ENCODE measurements at regions not wholly inside any gene's neighbourhood (a gene's known extent, or its start where the extent isn't known, plus 50 kb on each side); places are given as distances from the start of the nearest gene placed in this dataset.

- Histone ChIP-seq H3K27ac (ENCODE audit: low read depth, low read length, severe bottlenecking) (no peak overlapping the region), H3K4me3 (ENCODE audit: extremely low read depth, insufficient read depth, low read length, poor library complexity, severe bottlenecking) (no peak overlapping the region), H3K9me3 (ENCODE audit: control insufficient read depth, low read length) (no peaks in the 10 kb centered on the region), H3K4me1 (ENCODE audit: control insufficient read depth, insufficient read depth, low read length, poor library complexity, severe bottlenecking) (no peaks in the 10 kb centered on the region), H3K36me3 (ENCODE audit: control insufficient read depth, insufficient read depth, low read length) (no peaks in the 10 kb centered on the region)
- WGBS, 2 experiments (ENCODE audit: insufficient coverage in 2 of 2): no CpG with 5 or more reads among the region's 3 CpGs
Observed at GRCh38 chr4:130186931-130187330, 1091.0 kb downstream of the C4orf33 start.

GRCh38 chr4:130187587-130187986, 1091.6 kb downstream of the C4orf33 start:
- Histone ChIP-seq H3K36me3 (ENCODE audit: control insufficient read depth, insufficient read depth, low read length) (no peaks in the 10 kb centered on the region), H3K4me1 (ENCODE audit: control insufficient read depth, insufficient read depth, low read length, poor library complexity, severe bottlenecking) (no peaks in the 10 kb centered on the region), H3K9me3 (ENCODE audit: control insufficient read depth, low read length) (no peaks in the 10 kb centered on the region), H3K27ac (ENCODE audit: low read depth, low read length, severe bottlenecking) (no peak overlapping the region), H3K4me3 (ENCODE audit: extremely low read depth, insufficient read depth, low read length, poor library complexity, severe bottlenecking) (no peak overlapping the region)
- WGBS, 2 experiments (ENCODE audit: insufficient coverage in 2 of 2): 100% methylated on average over 1 of the region's 1 CpG; no CpG with 5 or more reads in 1 of the 2 experiments

- no CpG with 5 or more reads among the region's 3 CpGs for WGBS, 2 experiments (ENCODE audit: insufficient coverage in 2 of 2)
- no peaks in the 10 kb centered on the region for H3K36me3 ChIP-seq (ENCODE audit: control insufficient read depth, insufficient read depth, low read length)
- H3K4me1 ChIP-seq (ENCODE audit: control insufficient read depth, insufficient read depth, low read length, poor library complexity, severe bottlenecking): no peaks in the 10 kb centered on the region
- no peak overlapping the region for H3K4me3 ChIP-seq (ENCODE audit: extremely low read depth, insufficient read depth, low read length, poor library complexity, severe bottlenecking)
- H3K9me3 ChIP-seq (ENCODE audit: control insufficient read depth, low read length): no peaks in the 10 kb centered on the region
- no peak overlapping the region for H3K27ac ChIP-seq (ENCODE audit: low read depth, low read length, severe bottlenecking)
Observed at GRCh38 chr4:130192787-130193186, 1096.8 kb downstream of the C4orf33 start.

GRCh38 chr4:130197946-130198345, 1102.0 kb downstream of the C4orf33 start:
- Histone ChIP-seq H3K27ac (ENCODE audit: low read depth, low read length, severe bottlenecking) (no peak overlapping the region), H3K9me3 (ENCODE audit: control insufficient read depth, low read length) (peaks cover 10% of the 10 kb centered on the region), H3K4me3 (ENCODE audit: extremely low read depth, insufficient read depth, low read length, poor library complexity, severe bottlenecking) (no peak overlapping the region), H3K36me3 (ENCODE audit: control insufficient read depth, insufficient read depth, low read length) (no peaks in the 10 kb centered on the region), H3K4me1 (ENCODE audit: control insufficient read depth, insufficient read depth, low read length, poor library complexity, severe bottlenecking) (no peaks in the 10 kb centered on the region)

GRCh38 chr4:130203571-130203970, 1107.6 kb downstream of the C4orf33 start:
- Histone ChIP-seq H3K4me3 (ENCODE audit: extremely low read depth, insufficient read depth, low read length, poor library complexity, severe bottlenecking) (no peak overlapping the region), H3K36me3 (ENCODE audit: control insufficient read depth, insufficient read depth, low read length) (no peaks in the 10 kb centered on the region), H3K4me1 (ENCODE audit: control insufficient read depth, insufficient read depth, low read length, poor library complexity, severe bottlenecking) (no peaks in the 10 kb centered on the region), H3K27ac (ENCODE audit: low read depth, low read length, severe bottlenecking) (no peak overlapping the region), H3K9me3 (ENCODE audit: control insufficient read depth, low read length) (peaks cover 15% of the 10 kb centered on the region)
- WGBS, 2 experiments (ENCODE audit: insufficient coverage in 2 of 2): 87 to 100% methylated on average over 1 to 3 of the region's 3 CpGs

GRCh38 chr4:130210864-130211263, 1114.9 kb downstream of the C4orf33 start:
- H3K4me3 ChIP-seq (ENCODE audit: extremely low read depth, insufficient read depth, low read length, poor library complexity, severe bottlenecking): no peak overlapping the region
- peak overlapping the region; percentile 5 for H3K27ac ChIP-seq (ENCODE audit: low read depth, low read length, severe bottlenecking)
- WGBS, 2 experiments (ENCODE audit: insufficient coverage in 2 of 2): no CpG with 5 or more reads among the region's 1 CpG

GRCh38 chr4:130214268-130214667, 1118.3 kb downstream of the C4orf33 start:
- Histone ChIP-seq H3K4me1 (ENCODE audit: control insufficient read depth, insufficient read depth, low read length, poor library complexity, severe bottlenecking) (no peaks in the 10 kb centered on the region), H3K36me3 (ENCODE audit: control insufficient read depth, insufficient read depth, low read length) (no peaks in the 10 kb centered on the region), H3K9me3 (ENCODE audit: control insufficient read depth, low read length) (no peaks in the 10 kb centered on the region), H3K27ac (ENCODE audit: low read depth, low read length, severe bottlenecking) (no peak overlapping the region), H3K4me3 (ENCODE audit: extremely low read depth, insufficient read depth, low read length, poor library complexity, severe bottlenecking) (no peak overlapping the region)
- 62 to 83% methylated on average over 2 of the region's 3 CpGs for WGBS, 2 experiments (ENCODE audit: insufficient coverage in 2 of 2)

More at GRCh38 chr4:130210864-130211263, 1114.9 kb downstream of the C4orf33 start:
- Histone ChIP-seq H3K36me3 (ENCODE audit: control insufficient read depth, insufficient read depth, low read length) (no peaks in the 10 kb centered on the region), H3K9me3 (ENCODE audit: control insufficient read depth, low read length) (no peaks in the 10 kb centered on the region), H3K4me1 (ENCODE audit: control insufficient read depth, insufficient read depth, low read length, poor library complexity, severe bottlenecking) (no peaks in the 10 kb centered on the region)

GRCh38 chr4:130233377-130234047, 1137.6 kb downstream of the C4orf33 start:
- Histone ChIP-seq H3K4me1 (ENCODE audit: control insufficient read depth, insufficient read depth, low read length, poor library complexity, severe bottlenecking) (no peaks in the 10 kb centered on the region), H3K9me3 (ENCODE audit: control insufficient read depth, low read length) (no peaks in the 10 kb centered on the region), H3K36me3 (ENCODE audit: control insufficient read depth, insufficient read depth, low read length) (no peaks in the 10 kb centered on the region), H3K27ac (ENCODE audit: low read depth, low read length, severe bottlenecking) (no peak overlapping the region), H3K4me3 (ENCODE audit: extremely low read depth, insufficient read depth, low read length, poor library complexity, severe bottlenecking) (no peak overlapping the region)
- WGBS, 2 experiments (ENCODE audit: insufficient coverage in 2 of 2): no CpG with 5 or more reads among the region's 3 CpGs

- H3K4me1 ChIP-seq (ENCODE audit: control insufficient read depth, insufficient read depth, low read length, poor library complexity, severe bottlenecking): no peaks in the 10 kb centered on the region
- H3K4me3 ChIP-seq (ENCODE audit: extremely low read depth, insufficient read depth, low read length, poor library complexity, severe bottlenecking): no peak overlapping the region
- H3K27ac ChIP-seq (ENCODE audit: low read depth, low read length, severe bottlenecking): no peak overlapping the region
- H3K36me3 ChIP-seq (ENCODE audit: control insufficient read depth, insufficient read depth, low read length): no peaks in the 10 kb centered on the region
- WGBS, 2 experiments (ENCODE audit: insufficient coverage in 2 of 2): no CpG with 5 or more reads among the region's 3 CpGs
- H3K9me3 ChIP-seq (ENCODE audit: control insufficient read depth, low read length): no peaks in the 10 kb centered on the region
Observed at GRCh38 chr4:130238121-130238520, 1142.2 kb downstream of the C4orf33 start.

- Histone ChIP-seq H3K9me3 (ENCODE audit: control insufficient read depth, low read length) (no peaks in the 10 kb centered on the region), H3K4me1 (ENCODE audit: control insufficient read depth, insufficient read depth, low read length, poor library complexity, severe bottlenecking) (no peaks in the 10 kb centered on the region), H3K36me3 (ENCODE audit: control insufficient read depth, insufficient read depth, low read length) (no peaks in the 10 kb centered on the region), H3K4me3 (ENCODE audit: extremely low read depth, insufficient read depth, low read length, poor library complexity, severe bottlenecking) (no peak overlapping the region), H3K27ac (ENCODE audit: low read depth, low read length, severe bottlenecking) (no peak overlapping the region)
- WGBS, 2 experiments (ENCODE audit: insufficient coverage in 2 of 2): no CpG with 5 or more reads among the region's 1 CpG
Observed at GRCh38 chr4:130249002-130249401, 1153.0 kb downstream of the C4orf33 start.

GRCh38 chr4:130257271-130257670, 1161.3 kb downstream of the C4orf33 start:
- WGBS, 2 experiments (ENCODE audit: insufficient coverage in 2 of 2): 100% methylated on average over 1 of the region's 2 CpGs; no CpG with 5 or more reads in 1 of the 2 experiments
- Histone ChIP-seq H3K4me1 (ENCODE audit: control insufficient read depth, insufficient read depth, low read length, poor library complexity, severe bottlenecking) (no peaks in the 10 kb centered on the region), H3K27ac (ENCODE audit: low read depth, low read length, severe bottlenecking) (no peak overlapping the region), H3K9me3 (ENCODE audit: control insufficient read depth, low read length) (no peaks in the 10 kb centered on the region), H3K4me3 (ENCODE audit: extremely low read depth, insufficient read depth, low read length, poor library complexity, severe bottlenecking) (no peak overlapping the region), H3K36me3 (ENCODE audit: control insufficient read depth, insufficient read depth, low read length) (no peaks in the 10 kb centered on the region)
